HEK293 (cell line): ENCODE measurements at regions not wholly inside any gene's neighbourhood (a gene's known extent, or its start where the extent isn't known, plus 50 kb on each side); places are given as distances from the start of the nearest gene placed in this dataset.

Experiments
- CTCF ChIA-PET: fragments of 350-600 bp; formaldehyde crosslinking; extraction: SDS; loops from one replicate; lab custom pipeline; 2021; ENCODE audit warnings: antibody characterized with exemption; lab: Yijun Ruan, JAX
- POLR2A ChIA-PET: fragments of 300-600 bp; formaldehyde crosslinking; extraction: SDS; loops from one replicate; lab custom pipeline; 2020; ENCODE audit warnings: antibody characterized with exemption, inconsistent platforms; lab: Yijun Ruan, JAX
- H3K27ac ChIP-seq: fragments of 200-500 bp; sonication (Bioruptor generic); 2 replicates; pipeline ENCODE4 v1.5.1; 2014; ENCODE audit warnings: low read depth, low read length, control low read depth, inconsistent platforms; ENCODE audit errors: extremely low read depth
- H3K36me3 ChIP-seq, 2 experiments: fragments of 200-500 bp in 1 of 2; sonication (Bioruptor generic) in 1 of 2; 1 replicate in 1 of 2; 2 replicates in 1 of 2; pipeline ENCODE4 v1.5.1; 2014 to 2017; ENCODE audit warnings: inconsistent platforms in 2 of 2, low read length in 2 of 2; ENCODE audit not compliant: control insufficient read depth in 2 of 2, insufficient read depth in 1 of 2
- H3K4me1 ChIP-seq: fragments of 200-500 bp; sonication (Bioruptor generic); 2 replicates; pipeline ENCODE4 v1.5.1; 2014; ENCODE audit warnings: mild to moderate bottlenecking, low read length, inconsistent platforms; ENCODE audit not compliant: control insufficient read depth, insufficient read depth
- H3K4me3 ChIP-seq: 2 replicates; pipeline ENCODE4 v1.5.1; 2011; ENCODE audit warnings: low read depth, mild to moderate bottlenecking, control low read depth, low read length, moderate library complexity
- H3K9me3 ChIP-seq: fragments of 200-500 bp; sonication (Bioruptor generic); 2 replicates; pipeline ENCODE4 v1.5.1; 2014; ENCODE audit warnings: low read depth, low read length, inconsistent platforms; ENCODE audit not compliant: control insufficient read depth, insufficient read depth
- FEZF1 ChIP-seq: fragments of 450-650 bp; formaldehyde crosslinking; IDR thresholded peaks from 2 replicates; pipeline ENCODE4 v1.5.1; 2016; ENCODE audit warnings: missing biosample characterization, missing genetic modification characterization
- GLI2 ChIP-seq: fragments of 450-650 bp; formaldehyde crosslinking; IDR thresholded peaks from 2 replicates; pipeline ENCODE4; 2017; ENCODE audit warnings: missing biosample characterization, missing genetic modification characterization, low read depth, borderline replicate concordance
- HOXC10 ChIP-seq: sonication (generic); formaldehyde crosslinking; IDR thresholded peaks from 2 replicates; pipeline ENCODE4 v1.8.1; 2023; ENCODE audit warnings: mild to moderate bottlenecking, missing genetic modification reagents
- IKZF3 ChIP-seq: fragments of 450-650 bp; IDR thresholded peaks from 2 replicates; pipeline ENCODE4 v1.5.0; 2018; ENCODE audit warnings: missing biosample characterization, mild to moderate bottlenecking, missing genetic modification characterization, moderate library complexity
- MEIS1 ChIP-seq: sonication (generic); formaldehyde crosslinking; IDR thresholded peaks from 2 replicates; pipeline ENCODE4 v1.8.1; 2022; ENCODE audit warnings: missing genetic modification reagents, mild to moderate bottlenecking, borderline replicate concordance
- PRDM6 ChIP-seq: fragments of 450-650 bp; formaldehyde crosslinking; IDR thresholded peaks from 2 replicates; pipeline ENCODE4 v1.5.1; 2017; ENCODE audit warnings: missing biosample characterization, missing genetic modification characterization
- SETDB1 ChIP-seq: IDR thresholded peaks from one replicate; pipeline ENCODE4 v1.6.1; 2017; ENCODE audit warnings: mild to moderate bottlenecking, low read length, moderate library complexity, mixed read lengths; ENCODE audit not compliant: insufficient read length
- SP2 ChIP-seq: fragments of 450-650 bp; formaldehyde crosslinking; IDR thresholded peaks from 2 replicates; pipeline ENCODE4 v1.5.1; 2016; ENCODE audit warnings: missing biosample characterization, missing genetic modification characterization
- WT1 ChIP-seq: fragments of 450-650 bp; formaldehyde crosslinking; IDR thresholded peaks from 2 replicates; pipeline ENCODE4 v1.5.1; 2016; ENCODE audit warnings: missing biosample characterization, missing genetic modification characterization
- ZBTB49 ChIP-seq: fragments of 450-650 bp; formaldehyde crosslinking; IDR thresholded peaks from 2 replicates; pipeline ENCODE4 v1.5.1; 2016; ENCODE audit warnings: missing biosample characterization, missing genetic modification characterization, low read depth
- ZNF10 ChIP-seq: fragments of 450-650 bp; formaldehyde crosslinking; IDR thresholded peaks from 2 replicates; pipeline ENCODE4 v1.5.1; 2017; ENCODE audit warnings: missing biosample characterization, missing genetic modification characterization
- ZNF121 ChIP-seq: fragments of 450-650 bp; formaldehyde crosslinking; IDR thresholded peaks from 2 replicates; pipeline ENCODE4 v1.5.1; 2016; ENCODE audit warnings: missing biosample characterization, missing genetic modification characterization
- ZNF169 ChIP-seq: fragments of 450-650 bp; formaldehyde crosslinking; IDR thresholded peaks from 2 replicates; pipeline ENCODE4 v1.5.1; 2016; ENCODE audit warnings: missing biosample characterization, missing genetic modification characterization
- ZNF184 ChIP-seq: fragments of 450-650 bp; IDR thresholded peaks from 2 replicates; pipeline ENCODE4 v1.5.1; 2018; ENCODE audit warnings: missing biosample characterization, mild to moderate bottlenecking, missing genetic modification characterization
- ZNF280D ChIP-seq: fragments of 450-650 bp; formaldehyde crosslinking; IDR thresholded peaks from 2 replicates; pipeline ENCODE4 v1.5.1; 2016; ENCODE audit warnings: missing biosample characterization, missing genetic modification characterization
- ZNF341 ChIP-seq: fragments of 450-650 bp; formaldehyde crosslinking; IDR thresholded peaks from 2 replicates; pipeline ENCODE4; 2016; ENCODE audit warnings: low read depth, missing biosample characterization, missing genetic modification characterization
- ZNF529 ChIP-seq: fragments of 450-650 bp; formaldehyde crosslinking; IDR thresholded peaks from 2 replicates; pipeline ENCODE4 v1.5.1; 2017; ENCODE audit warnings: missing genetic modification characterization, missing biosample characterization; ENCODE audit not compliant: insufficient replicate concordance
- ZNF585B ChIP-seq: fragments of 450-650 bp; formaldehyde crosslinking; IDR thresholded peaks from 2 replicates; pipeline ENCODE4 v1.5.1; 2016; ENCODE audit warnings: missing biosample characterization, missing genetic modification characterization
- ZNF670 ChIP-seq: fragments of 450-650 bp; formaldehyde crosslinking; IDR thresholded peaks from 2 replicates; pipeline ENCODE4 v1.5.1; 2016; ENCODE audit warnings: missing biosample characterization, missing genetic modification characterization, low read depth
- ZNF830 ChIP-seq: fragments of 450-650 bp; IDR thresholded peaks from 2 replicates; pipeline ENCODE4 v1.5.0; 2018; ENCODE audit warnings: missing biosample characterization, missing genetic modification characterization, low read depth, mild to moderate bottlenecking, moderate library complexity
- ZNF843 ChIP-seq: fragments of 450-650 bp; formaldehyde crosslinking; IDR thresholded peaks from 2 replicates; pipeline ENCODE4 v1.5.1; 2016; ENCODE audit warnings: missing biosample characterization, missing genetic modification characterization
- TF ChIP-seq, protein P1 (sequence below): IDR thresholded peaks from 2 replicates; pipeline ENCODE4 v1.6.1; 2011; ENCODE audit warnings: mild to moderate bottlenecking, low read depth, low read length, borderline replicate concordance

GRCh38 chr5:58074717-58075116, 385.2 kb downstream of the PLK2 start:
- no peaks in the 10 kb centered on the region for H3K9me3 ChIP-seq
- CTCF ChIA-PET, result interaction anchor here (0.6 to 2.2 kb wide), 3 partner anchors 16 to 386 kb away, joined by 3 to 5 read pairs (median 4); no protein-coding TSS in a partner anchor
- H3K4me3 ChIP-seq, result no peak overlapping the region

GRCh38 chr5:58074222-58074621, 385.7 kb downstream of the PLK2 start:
- Histone ChIP-seq H3K9me3 (no peaks in the 10 kb centered on the region), H3K4me1 (peaks cover 15% of the 10 kb centered on the region), H3K27ac (no peak overlapping the region), H3K4me3 (no peak overlapping the region), H3K36me3 (no peaks in the 10 kb centered on the region)
- 0 out of 2 replicates have a peak, but pooled peaks have one; percentile 46 for TF ChIP-seq PRDM6 (tag by site-specific recombination)
- TF ChIP-seq FEZF1 (tag by site-specific recombination), result peak; percentile 61
- 0 out of 2 replicates have a peak, but pooled peaks have one; percentile 34 for TF ChIP-seq ZNF843 (tag by site-specific recombination)
- peak; percentile 37; the same call in 1 of the 2 replicates for TF ChIP-seq GLI2 (tag by site-specific recombination)
- TF ChIP-seq WT1, result peak; percentile 36; the same call in 1 of the 2 replicates
- TF ChIP-seq ZNF10 (tag by site-specific recombination), result no peak
- 0 out of 2 replicates have a peak, but pooled peaks have one; percentile 19 for TF ChIP-seq IKZF3
- TF ChIP-seq SP2 (tag by site-specific recombination), result no peak
- ChIA-PET CTCF (interaction anchor here (0.6 to 2.2 kb wide), 4 partner anchors 16 to 386 kb away, joined by 3 to 5 read pairs (median 4); no protein-coding TSS in a partner anchor), POLR2A (no interaction called here)

More at GRCh38 chr5:58074717-58075116, 385.2 kb downstream of the PLK2 start:
- POLR2A ChIA-PET, result no interaction called here
- Histone ChIP-seq H3K36me3 (no peaks in the 10 kb centered on the region), H3K4me1 (peaks cover 15% of the 10 kb centered on the region), H3K27ac (no peak overlapping the region)
- TF ChIP-seq ZNF670 (tag by site-specific recombination) (no peak), ZNF341 (tag by site-specific recombination) (no peak), ZNF184 (tag by site-specific recombination) (no peak), IKZF3 (no peak), HOXC10 (CRISPR knock-in tag) (no peak), ZNF529 (tag by site-specific recombination) (no peak), ZNF169 (no peak), ZNF830 (tag by site-specific recombination) (no peak), MEIS1 (CRISPR knock-in tag) (no peak), ZNF121 (tag by site-specific recombination) (no peak), ZBTB49 (tag by site-specific recombination) (no peak), SETDB1 (no peak), ZNF585B (no peak), ZNF280D (tag by site-specific recombination) (no peak)
- TF ChIP-seq, protein P1, sequence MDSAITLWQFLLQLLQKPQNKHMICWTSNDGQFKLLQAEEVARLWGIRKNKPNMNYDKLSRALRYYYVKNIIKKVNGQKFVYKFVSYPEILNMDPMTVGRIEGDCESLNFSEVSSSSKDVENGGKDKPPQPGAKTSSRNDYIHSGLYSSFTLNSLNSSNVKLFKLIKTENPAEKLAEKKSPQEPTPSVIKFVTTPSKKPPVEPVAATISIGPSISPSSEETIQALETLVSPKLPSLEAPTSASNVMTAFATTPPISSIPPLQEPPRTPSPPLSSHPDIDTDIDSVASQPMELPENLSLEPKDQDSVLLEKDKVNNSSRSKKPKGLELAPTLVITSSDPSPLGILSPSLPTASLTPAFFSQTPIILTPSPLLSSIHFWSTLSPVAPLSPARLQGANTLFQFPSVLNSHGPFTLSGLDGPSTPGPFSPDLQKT, result no peak
